ENCODE measurements at regions not wholly inside any gene's neighbourhood (a gene's known extent, or its start where the extent isn't known, plus 50 kb on each side); places are given as distances from the start of the nearest gene placed in this dataset.
"Not testable (repeated sequence)": the region's sequence is repeated elsewhere in the genome, so short reads cannot be mapped to it uniquely, and the experiment has no call there.

DNA sequence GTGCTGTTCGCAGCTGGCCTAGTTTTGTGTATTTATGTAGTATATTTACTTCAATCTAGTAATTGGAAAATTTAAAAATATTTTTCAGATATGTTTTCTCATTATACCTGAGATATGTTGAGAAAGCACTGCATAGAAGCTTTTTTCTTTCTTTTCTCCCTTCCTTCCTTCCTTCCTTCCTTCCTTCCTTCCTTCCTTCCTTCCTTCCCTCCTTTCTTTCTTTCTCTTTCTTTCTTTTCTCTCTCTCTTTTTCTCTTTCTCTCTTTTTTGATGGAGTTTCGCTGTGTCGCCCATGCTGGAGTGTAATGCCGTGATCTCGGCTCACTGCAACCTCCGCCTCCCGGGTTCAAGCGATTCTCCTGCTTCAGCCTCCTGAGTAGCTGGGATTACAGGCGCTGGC, 83.3 kb upstream of the ZNF92 start:
- TF ChIP-seq, protein P1, sequence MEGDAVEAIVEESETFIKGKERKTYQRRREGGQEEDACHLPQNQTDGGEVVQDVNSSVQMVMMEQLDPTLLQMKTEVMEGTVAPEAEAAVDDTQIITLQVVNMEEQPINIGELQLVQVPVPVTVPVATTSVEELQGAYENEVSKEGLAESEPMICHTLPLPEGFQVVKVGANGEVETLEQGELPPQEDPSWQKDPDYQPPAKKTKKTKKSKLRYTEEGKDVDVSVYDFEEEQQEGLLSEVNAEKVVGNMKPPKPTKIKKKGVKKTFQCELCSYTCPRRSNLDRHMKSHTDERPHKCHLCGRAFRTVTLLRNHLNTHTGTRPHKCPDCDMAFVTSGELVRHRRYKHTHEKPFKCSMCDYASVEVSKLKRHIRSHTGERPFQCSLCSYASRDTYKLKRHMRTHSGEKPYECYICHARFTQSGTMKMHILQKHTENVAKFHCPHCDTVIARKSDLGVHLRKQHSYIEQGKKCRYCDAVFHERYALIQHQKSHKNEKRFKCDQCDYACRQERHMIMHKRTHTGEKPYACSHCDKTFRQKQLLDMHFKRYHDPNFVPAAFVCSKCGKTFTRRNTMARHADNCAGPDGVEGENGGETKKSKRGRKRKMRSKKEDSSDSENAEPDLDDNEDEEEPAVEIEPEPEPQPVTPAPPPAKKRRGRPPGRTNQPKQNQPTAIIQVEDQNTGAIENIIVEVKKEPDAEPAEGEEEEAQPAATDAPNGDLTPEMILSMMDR (IDR thresholded peaks at IDR 0.05; ENCODE audit: control extremely low read depth in 1 of 3, insufficient read depth in 1 of 3, low read depth in 1 of 3, low read length in 3 of 3): not testable (repeated sequence)
- not testable (repeated sequence) for TF ChIP-seq YY1 (IDR thresholded peaks at IDR 0.05; ENCODE audit: low read depth, low read length); POLR2A (IDR thresholded peaks at IDR 0.05; ENCODE audit: control extremely low read depth in 1 of 2, low read depth in 2 of 2, low read length in 2 of 2); SUZ12 (IDR thresholded peaks at IDR 0.05; ENCODE audit: low read length); BRCA1 (IDR thresholded peaks at IDR 0.05; ENCODE audit: low read depth, low read length); POLR2AphosphoS5 (IDR thresholded peaks at IDR 0.05; ENCODE audit: low read depth, low read length); GTF2F1 (IDR thresholded peaks at IDR 0.05; ENCODE audit: borderline replicate concordance, low read depth, low read length); CHD2 (IDR thresholded peaks at IDR 0.05; ENCODE audit: low read length); RNF2 (IDR thresholded peaks at IDR 0.05; ENCODE audit: borderline replicate concordance, low read depth, low read length, missing control alignments, poor library complexity, severe bottlenecking)
